ENCODE measurements at regions not wholly inside any gene's neighbourhood (a gene's known extent, or its start where the extent isn't known, plus 50 kb on each side); places are given as distances from the start of the nearest gene placed in this dataset.

DNA sequence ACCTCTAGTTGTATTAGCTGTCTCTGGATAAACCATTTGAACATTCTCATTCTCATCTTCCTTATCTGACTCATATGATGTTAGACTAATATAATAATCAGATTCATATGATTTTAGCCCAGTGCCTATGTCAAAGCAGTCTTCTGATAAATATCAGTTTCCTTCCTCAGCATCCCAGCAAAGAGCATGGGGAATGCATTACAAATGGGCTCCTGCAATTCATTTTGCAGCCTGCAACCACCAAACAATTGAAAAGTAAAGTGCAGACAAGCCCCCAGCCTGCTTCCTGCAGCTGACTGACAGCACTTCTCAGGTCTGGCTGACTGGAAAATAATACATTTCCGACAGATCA, 78.2 kb upstream of the STAC start:
- H3K9me3 ChIP-seq (ENCODE audit: control insufficient read depth in 4 of 4, insufficient read depth in 3 of 4, low read length in 3 of 4): no peaks in the 10 kb centered on the region
- WGBS, 2 donors: 24 to 36% methylated on average over 1 of the region's 1 CpG
- H3K27ac ChIP-seq (ENCODE audit: low read depth in 1 of 2, low read length in 1 of 2): no peak overlapping the region
- H3K4me3 ChIP-seq: no peak overlapping the region
- H3K36me3 ChIP-seq (ENCODE audit: control insufficient read depth in 4 of 4, insufficient read depth in 4 of 4, low read length in 4 of 4): no peaks in the 10 kb centered on the region
- H3K4me1 ChIP-seq (ENCODE audit: control insufficient read depth in 5 of 5, insufficient read depth in 5 of 5, low read length in 5 of 5): peaks cover 0 to 2% (median 0%) of the 10 kb centered on the region in 5 donors
- ATAC-seq (ENCODE audit: insufficient read depth, low FRiP score): no peak
- TF ChIP-seq, protein P1, sequence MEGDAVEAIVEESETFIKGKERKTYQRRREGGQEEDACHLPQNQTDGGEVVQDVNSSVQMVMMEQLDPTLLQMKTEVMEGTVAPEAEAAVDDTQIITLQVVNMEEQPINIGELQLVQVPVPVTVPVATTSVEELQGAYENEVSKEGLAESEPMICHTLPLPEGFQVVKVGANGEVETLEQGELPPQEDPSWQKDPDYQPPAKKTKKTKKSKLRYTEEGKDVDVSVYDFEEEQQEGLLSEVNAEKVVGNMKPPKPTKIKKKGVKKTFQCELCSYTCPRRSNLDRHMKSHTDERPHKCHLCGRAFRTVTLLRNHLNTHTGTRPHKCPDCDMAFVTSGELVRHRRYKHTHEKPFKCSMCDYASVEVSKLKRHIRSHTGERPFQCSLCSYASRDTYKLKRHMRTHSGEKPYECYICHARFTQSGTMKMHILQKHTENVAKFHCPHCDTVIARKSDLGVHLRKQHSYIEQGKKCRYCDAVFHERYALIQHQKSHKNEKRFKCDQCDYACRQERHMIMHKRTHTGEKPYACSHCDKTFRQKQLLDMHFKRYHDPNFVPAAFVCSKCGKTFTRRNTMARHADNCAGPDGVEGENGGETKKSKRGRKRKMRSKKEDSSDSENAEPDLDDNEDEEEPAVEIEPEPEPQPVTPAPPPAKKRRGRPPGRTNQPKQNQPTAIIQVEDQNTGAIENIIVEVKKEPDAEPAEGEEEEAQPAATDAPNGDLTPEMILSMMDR (IDR thresholded peaks at IDR 0.05; ENCODE audit: control extremely low read depth, extremely low read depth): no peak
- DNase-seq: no peak
- H3K27me3 ChIP-seq (ENCODE audit: control insufficient read depth in 3 of 3, insufficient read depth in 3 of 3, low read length in 2 of 3): no peaks in the 10 kb centered on the region
- H3K9ac ChIP-seq (ENCODE audit: insufficient read depth in 1 of 2, low read length in 2 of 2): no peak overlapping the region

DNA sequence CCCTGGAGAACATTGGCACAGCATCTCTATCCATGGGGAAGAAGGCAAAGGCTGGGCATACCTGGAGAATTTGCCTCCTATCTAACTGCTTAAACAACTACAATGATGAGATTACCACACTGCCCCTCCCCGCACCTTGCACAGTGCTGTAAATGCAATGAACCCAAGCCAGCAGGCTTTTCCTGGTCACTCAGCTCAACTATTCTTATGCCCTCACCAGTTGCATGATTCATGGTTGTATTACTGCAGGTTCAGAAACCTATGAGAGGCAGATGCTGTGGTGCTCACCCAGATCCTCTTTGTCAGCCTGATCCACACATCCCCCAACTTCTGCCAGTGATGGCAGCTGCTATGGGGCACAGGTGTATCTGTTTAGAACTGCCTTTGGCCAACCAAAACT, 77.7 kb upstream of the STAC start:
- TF ChIP-seq, protein P1 (IDR thresholded peaks at IDR 0.05; ENCODE audit: control extremely low read depth, extremely low read depth): no peak
- WGBS, 2 donors: 90 to 95% methylated on average over 1 of the region's 1 CpG
- DNase-seq: no peak
- H3K27me3 ChIP-seq (ENCODE audit: control insufficient read depth in 3 of 3, insufficient read depth in 3 of 3, low read length in 2 of 3): no peaks in the 10 kb centered on the region
- no peak for ATAC-seq (ENCODE audit: insufficient read depth, low FRiP score)
- no peaks in the 10 kb centered on the region for H3K9me3 ChIP-seq (ENCODE audit: control insufficient read depth in 4 of 4, insufficient read depth in 3 of 4, low read length in 3 of 4)
- H3K9ac ChIP-seq (ENCODE audit: insufficient read depth in 1 of 2, low read length in 2 of 2): no peak overlapping the region
- H3K4me1 ChIP-seq (ENCODE audit: control insufficient read depth in 5 of 5, insufficient read depth in 5 of 5, low read length in 5 of 5): no peaks in the 10 kb centered on the region
- no peaks in the 10 kb centered on the region for H3K36me3 ChIP-seq (ENCODE audit: control insufficient read depth in 4 of 4, insufficient read depth in 4 of 4, low read length in 4 of 4)
- no peak overlapping the region for H3K27ac ChIP-seq (ENCODE audit: low read depth in 1 of 2, low read length in 1 of 2)
- H3K4me3 ChIP-seq: no peak overlapping the region

DNA sequence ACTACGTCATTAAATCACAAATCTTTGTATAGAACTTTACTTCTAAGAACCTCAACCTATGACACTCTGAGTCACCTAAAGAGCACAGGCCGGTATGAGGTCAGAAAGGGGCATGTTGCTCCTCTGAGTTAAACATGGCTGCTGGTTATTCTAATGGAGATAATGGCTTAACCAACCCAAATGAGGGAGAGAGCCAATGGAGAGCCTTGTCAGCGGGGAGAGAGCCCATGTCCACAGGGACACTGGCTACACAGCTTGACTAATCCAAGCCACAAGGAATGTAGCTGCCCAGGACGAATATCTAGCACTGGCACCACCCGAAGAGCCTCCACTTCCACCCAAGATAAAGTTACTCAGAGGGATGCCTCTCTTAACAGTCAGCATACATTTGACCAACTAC, 77.0 kb upstream of the STAC start:
- TF ChIP-seq, protein P1 (IDR thresholded peaks at IDR 0.05; ENCODE audit: control extremely low read depth, extremely low read depth): no peak
- Histone ChIP-seq H3K27ac (ENCODE audit: low read depth in 1 of 2, low read length in 1 of 2) (no peak overlapping the region), H3K9ac (ENCODE audit: insufficient read depth in 1 of 2, low read length in 2 of 2) (no peak overlapping the region), H3K4me3 (no peak overlapping the region), H3K9me3 (ENCODE audit: control insufficient read depth in 4 of 4, insufficient read depth in 3 of 4, low read length in 3 of 4) (no peaks in the 10 kb centered on the region), H3K27me3 (ENCODE audit: control insufficient read depth in 3 of 3, insufficient read depth in 3 of 3, low read length in 2 of 3) (no peaks in the 10 kb centered on the region), H3K36me3 (ENCODE audit: control insufficient read depth in 4 of 4, insufficient read depth in 4 of 4, low read length in 4 of 4) (no peaks in the 10 kb centered on the region), H3K4me1 (ENCODE audit: control insufficient read depth in 5 of 5, insufficient read depth in 5 of 5, low read length in 5 of 5) (no peaks in the 10 kb centered on the region)
- WGBS, 2 donors: 82 to 94% methylated on average over 5 of the region's 5 CpGs
- ATAC-seq (ENCODE audit: insufficient read depth, low FRiP score) (no peak), DNase-seq (no peak)

DNA sequence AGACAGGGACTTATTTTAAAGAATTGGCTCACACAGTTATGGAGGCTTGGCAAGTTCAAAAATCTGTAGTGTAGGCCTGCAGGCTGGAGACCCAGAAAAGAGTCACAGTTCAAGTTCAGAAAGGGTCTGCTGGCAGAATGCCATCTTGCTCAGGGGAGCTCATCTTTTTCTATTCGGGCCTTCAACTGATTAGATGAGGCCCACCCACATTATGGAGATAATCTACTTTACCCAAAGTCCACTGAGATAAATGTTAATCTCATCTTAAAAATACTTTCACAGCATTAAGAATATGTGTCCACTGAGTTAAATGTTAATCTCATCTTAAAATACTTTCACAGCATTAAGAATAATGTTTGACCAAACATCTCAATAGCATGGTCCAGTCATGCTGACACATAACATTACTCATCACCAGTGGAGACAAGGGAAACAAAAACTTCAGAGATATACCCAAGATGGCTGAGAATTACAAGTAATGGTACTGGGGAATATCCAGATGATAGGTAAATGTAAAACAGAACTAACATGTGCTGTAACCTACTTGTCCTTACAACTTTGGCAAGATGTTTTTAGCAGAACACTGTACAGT, 74.3 kb upstream of the STAC start:
- 90 to 93% methylated on average over 1 of the region's 1 CpG for WGBS, 2 donors
- no peaks in the 10 kb centered on the region for H3K9me3 ChIP-seq (ENCODE audit: control insufficient read depth in 4 of 4, insufficient read depth in 3 of 4, low read length in 3 of 4)
- H3K27me3 ChIP-seq (ENCODE audit: control insufficient read depth in 3 of 3, insufficient read depth in 3 of 3, low read length in 2 of 3): no peaks in the 10 kb centered on the region
- H3K4me3 ChIP-seq: no peak overlapping the region
- DNase-seq: no peak
- no peak for ATAC-seq (ENCODE audit: insufficient read depth, low FRiP score)
- TF ChIP-seq, protein P1 (IDR thresholded peaks at IDR 0.05; ENCODE audit: control extremely low read depth, extremely low read depth): no peak
- H3K4me1 ChIP-seq (ENCODE audit: control insufficient read depth in 5 of 5, insufficient read depth in 5 of 5, low read length in 5 of 5): no peaks in the 10 kb centered on the region
- H3K9ac ChIP-seq (ENCODE audit: insufficient read depth in 1 of 2, low read length in 2 of 2): no peak overlapping the region
- no peak overlapping the region for H3K27ac ChIP-seq (ENCODE audit: low read depth in 1 of 2, low read length in 1 of 2)
- no peaks in the 10 kb centered on the region for H3K36me3 ChIP-seq (ENCODE audit: control insufficient read depth in 4 of 4, insufficient read depth in 4 of 4, low read length in 4 of 4)

Data from lung (tissue), 11 donors.